K562 (cell line): ENCODE measurements at regions not wholly inside any gene's neighbourhood (a gene's known extent, or its start where the extent isn't known, plus 50 kb on each side); places are given as distances from the start of the nearest gene placed in this dataset.
A peak's percentile ranks its signal among the peaks of the same experiment; 100 is the strongest.

Source experiments
- ATAC-seq: fragments of 200-7000 bp; cut with Tn5 transposase; 3 replicates; pipeline ENCODE4 v1.9.1; 2020; ENCODE audit warnings: moderate library complexity
- BruUV-seq: library from RNA; stranded (reverse); fragments of 400-500 nt; replicated peaks from 2 replicates; lab custom pipeline; 2021; lab: Mats Ljungman, UMichigan
- CTCF ChIA-PET: fragments of 300-600 bp; formaldehyde crosslinking; extraction: SDS; loops from one replicate; lab custom pipeline; 2021; ENCODE audit warnings: low intra/inter-chr PET ratio; lab: Yijun Ruan, JAX
- POLR2A ChIA-PET: fragments of 300-600, 350-650 bp; sonication (Branson Sonifier 250); formaldehyde crosslinking; extraction: SDS; loops from one replicate; lab custom pipeline; 2021; ENCODE audit warnings: antibody characterized with exemption, inconsistent platforms; lab: Yijun Ruan, JAX
- DNase-seq, 4 experiments: peaks; one replicate each; pipeline versions ENCODE4 v3.0.0 to v3.0.0-alpha.2; 2011 to 2018; ENCODE audit warnings: low spot score in 3 of 4, mixed read lengths in 3 of 4; ENCODE audit errors: extremely low read depth in 1 of 4
- FAIRE-seq: peaks from 2 replicates; lab custom pipeline; 2011; peaks lifted over from hg19 to GRCh38; lab: Jason Lieb, UNC
- H2AFZ ChIP-seq: 2 replicates; pipeline ENCODE4 v1.6.0; 2011; ENCODE audit warnings: low read depth, low read length, control low read depth, inconsistent platforms
- H3K27ac ChIP-seq: fragments of 200-600 bp; 3 replicates; pipeline ENCODE4 v1.8.0; 2011; ENCODE audit warnings: low read depth, mild to moderate bottlenecking, control low read depth, inconsistent platforms, low read length, moderate library complexity, mixed read lengths; ENCODE audit errors: extremely low read depth
- H3K27me3 ChIP-seq, 2 experiments: fragments of 300-600 bp in 1 of 2; 2 replicates in 1 of 2; 3 replicates in 1 of 2; pipeline versions ENCODE4 v1.6.0 to v1.8.0; 2011; ENCODE audit warnings: inconsistent platforms in 2 of 2, low read length in 2 of 2, mild to moderate bottlenecking in 1 of 2, mixed read lengths in 1 of 2, moderate library complexity in 1 of 2; ENCODE audit not compliant: control insufficient read depth in 2 of 2, insufficient read depth in 2 of 2
- H3K36me3 ChIP-seq: fragments of 300-600 bp; 3 replicates; pipeline ENCODE4 v1.8.0; 2011; ENCODE audit warnings: mild to moderate bottlenecking, low read length, inconsistent platforms; ENCODE audit not compliant: control insufficient read depth, insufficient read depth
- H3K4me1 ChIP-seq, 2 experiments: fragments of 200-600 bp in 1 of 2; replicated peaks in 1 of 2; 2 replicates in 1 of 2; 3 replicates in 1 of 2; pipeline versions ENCODE4 v1.5.1 to v1.8.0; 2011; ENCODE audit warnings: inconsistent platforms in 2 of 2, low read length in 2 of 2, mild to moderate bottlenecking in 1 of 2, mixed read lengths in 1 of 2, moderate library complexity in 1 of 2; ENCODE audit not compliant: control insufficient read depth in 2 of 2, insufficient read depth in 2 of 2
- H3K4me2 ChIP-seq: 2 replicates; pipeline ENCODE4 v1.6.1; 2011; ENCODE audit warnings: low read length, control low read depth, inconsistent platforms, mixed read lengths; ENCODE audit not compliant: insufficient read depth
- H3K4me3 ChIP-seq: fragments of 200-600 bp; sonication (generic), shearing (Covaris generic); 2 replicates; pipeline ENCODE4 v1.5.1; 2016; ENCODE audit warnings: control low read depth, inconsistent platforms
- H3K79me2 ChIP-seq: fragments of 200-600 bp; 3 replicates; pipeline ENCODE4 v1.8.0; 2011; ENCODE audit warnings: low read length, inconsistent platforms; ENCODE audit not compliant: control insufficient read depth, insufficient read depth
- H3K9ac ChIP-seq, 2 experiments: 2 replicates each; pipeline versions ENCODE4 v1.6.0 to v1.6.1; 2011; ENCODE audit warnings: low read depth in 2 of 2, low read length in 2 of 2, control low read depth in 1 of 2, inconsistent platforms in 1 of 2, mild to moderate bottlenecking in 1 of 2, mixed read lengths in 1 of 2; ENCODE audit not compliant: insufficient read depth in 1 of 2
- H3K9me1 ChIP-seq: one replicate; pipeline ENCODE4 v1.6.0; 2011; ENCODE audit warnings: inconsistent platforms, mild to moderate bottlenecking, low read length, moderate library complexity; ENCODE audit not compliant: control insufficient read depth, insufficient read depth
- H3K9me3 ChIP-seq: replicated peaks from 2 replicates; pipeline ENCODE4 v1.5.1; 2011; ENCODE audit warnings: low read depth, low read length, inconsistent platforms; ENCODE audit not compliant: control insufficient read depth, insufficient read depth
- H4K20me1 ChIP-seq: replicated peaks from 2 replicates; pipeline ENCODE4 v1.6.1; 2011; ENCODE audit warnings: low read length, inconsistent platforms, mixed read lengths; ENCODE audit not compliant: control insufficient read depth, insufficient read depth
- BHLHE40 ChIP-seq: IDR thresholded peaks from 2 replicates; pipeline ENCODE4 v1.6.1; 2011; ENCODE audit warnings: low read length, improper control_type of control experiment
- EHMT2 ChIP-seq: fragments of 450-650 bp; IDR thresholded peaks from 2 replicates; pipeline ENCODE4 v1.6.1; 2018; ENCODE audit warnings: antibody characterized with exemption
- FOXM1 ChIP-seq, 2 experiments: fragments of 450-650 bp in 1 of 2; sonication (generic) in 1 of 2; formaldehyde crosslinking in 1 of 2; IDR thresholded peaks; 2 replicates each; pipeline versions ENCODE4 v1.6.1 to v1.9.0; 2017 to 2022; ENCODE audit warnings: low read depth in 2 of 2, mild to moderate bottlenecking in 2 of 2, missing genetic modification reagents in 1 of 2, moderate library complexity in 1 of 2
- IRF9 ChIP-seq: fragments of 450-650 bp; IDR thresholded peaks from 2 replicates; pipeline ENCODE4 v1.6.1; 2016; ENCODE audit warnings: missing biosample characterization, missing genetic modification characterization
- MAZ ChIP-seq, 2 experiments: fragments of 450-650 bp in 1 of 2; sonication (generic) in 1 of 2; formaldehyde crosslinking; IDR thresholded peaks in 1 of 2; conservative IDR thresholded peaks in 1 of 2; 2 replicates each; pipeline versions ENCODE4 v1.4.0 to v1.5.0; 2020; ENCODE audit warnings: mild to moderate bottlenecking in 1 of 2, missing genetic modification reagents in 1 of 2
- NFIC ChIP-seq: fragments of 450-650 bp; IDR thresholded peaks from 2 replicates; pipeline ENCODE4 v1.6.1; 2017; ENCODE audit warnings: mild to moderate bottlenecking, inconsistent platforms
- SOX6 ChIP-seq: fragments of 450-650 bp; IDR thresholded peaks from 2 replicates; pipeline ENCODE4 v1.6.1; 2014; ENCODE audit warnings: mild to moderate bottlenecking
- TBP ChIP-seq: optimal IDR thresholded peaks from 2 replicates; pipeline ENCODE3; 2011; ENCODE audit warnings: low read depth, low read length, improper control_type of control experiment
- TCF7L2 ChIP-seq: fragments of 150-350 bp; IDR thresholded peaks from 2 replicates; pipeline ENCODE4 v1.6.1; 2016; ENCODE audit warnings: low read depth, mild to moderate bottlenecking, low read length, moderate library complexity
- TRIM24 ChIP-seq, 2 experiments: fragments of 450-650 bp; IDR thresholded peaks; 2 replicates each; pipeline ENCODE4 v1.6.1; 2016
- ZNF175 ChIP-seq: fragments of 200-800 bp; sonication (Bioruptor generic); IDR thresholded peaks from 2 replicates; pipeline ENCODE4 v1.6.1; 2016; ENCODE audit warnings: low read depth, mild to moderate bottlenecking, missing genetic modification characterization, missing compliant biosample characterization
- WGBS: fragments of 100-300 bp; shearing (Covaris generic); methylation state at CpG from one replicate; pipeline ENCODE4 v1.1.6; 2016; ENCODE audit warnings: low coverage, mixed read lengths; ENCODE audit not compliant: insufficient coverage; ENCODE audit errors: missing lambda C conversion rate; 5-methylcytosine and 5-hydroxymethylcytosine counted together
- in situ Hi-C: fragments of 300-500 bp; cut with MboI; formaldehyde crosslinking; loops from 4 replicates; pipeline ENCODE4 v1.15.0; 2018; ENCODE audit warnings: inconsistent platforms, mixed read lengths
- intact Hi-C: fragments of 100-400 bp; cut with micrococcal nuclease; formaldehyde crosslinking; loops from 2 replicates; pipeline ENCODE4 v1.14.2; 2022
- TF ChIP-seq, protein P1 (sequence below), 2 experiments: fragments of 200-800 bp in 1 of 2; sonication (Bioruptor generic) in 1 of 2; sonication (generic) in 1 of 2; formaldehyde crosslinking in 1 of 2; IDR thresholded peaks in 1 of 2; conservative IDR thresholded peaks in 1 of 2; 2 replicates each; pipeline versions ENCODE4 v1.5.0 to v1.6.1; 2016 to 2020; ENCODE audit warnings: missing compliant biosample characterization in 1 of 2, missing genetic modification characterization in 1 of 2, missing genetic modification reagents in 1 of 2
- TF ChIP-seq, protein P2 (sequence below), 2 experiments: fragments of 450-650 bp; conservative IDR thresholded peaks; 2 replicates each; pipeline ENCODE4 v1.6.1; 2017; ENCODE audit warnings: mild to moderate bottlenecking in 2 of 2, moderate library complexity in 2 of 2

GRCh38 chr12:83196694-83197350 is 510.1 kb downstream of the TMTC2 start:
- H2AFZ ChIP-seq: peak overlapping the region; percentile 54; the same call in 1 of the 2 replicates
- FAIRE-seq: peak; percentile 89
- TF ChIP-seq IRF9 (tag) (no peak), EHMT2 (peak; percentile 78), TRIM24 (IDR thresholded peaks at IDR 0.05) (peak; percentile 44 to 63; a peak in 2 of 4 replicates), NFIC (0 out of 2 replicates have a peak, but pooled peaks have one; percentile 11), SOX6 (peak; percentile 63), ZNF175 (CRISPR knock-in tag) (peak; percentile 40; the same call in 1 of the 2 replicates), BHLHE40 (no peak), TBP (peak; percentile 22), MAZ (CRISPR knock-in tag; conservative IDR thresholded peaks at IDR 0.05 in 1 of 2, IDR thresholded peaks at IDR 0.05 in 1 of 2) (no peak), TCF7L2 (no peak), FOXM1 (IDR thresholded peaks at IDR 0.05; ENCODE audit: low read depth) (peak; percentile 38; the same call in 1 of the 2 replicates), FOXM1 (CRISPR knock-in tag; IDR thresholded peaks at IDR 0.05; ENCODE audit: low read depth) (no peak)
- TF ChIP-seq, protein P1, sequence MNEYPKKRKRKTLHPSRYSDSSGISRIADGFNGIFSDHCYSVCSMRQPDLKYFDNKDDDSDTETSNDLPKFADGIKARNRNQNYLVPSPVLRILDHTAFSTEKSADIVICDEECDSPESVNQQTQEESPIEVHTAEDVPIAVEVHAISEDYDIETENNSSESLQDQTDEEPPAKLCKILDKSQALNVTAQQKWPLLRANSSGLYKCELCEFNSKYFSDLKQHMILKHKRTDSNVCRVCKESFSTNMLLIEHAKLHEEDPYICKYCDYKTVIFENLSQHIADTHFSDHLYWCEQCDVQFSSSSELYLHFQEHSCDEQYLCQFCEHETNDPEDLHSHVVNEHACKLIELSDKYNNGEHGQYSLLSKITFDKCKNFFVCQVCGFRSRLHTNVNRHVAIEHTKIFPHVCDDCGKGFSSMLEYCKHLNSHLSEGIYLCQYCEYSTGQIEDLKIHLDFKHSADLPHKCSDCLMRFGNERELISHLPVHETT (CRISPR knock-in tag; conservative IDR thresholded peaks at IDR 0.05 in 1 of 2, IDR thresholded peaks at IDR 0.05 in 1 of 2): no peak
- TF ChIP-seq, protein P2, sequence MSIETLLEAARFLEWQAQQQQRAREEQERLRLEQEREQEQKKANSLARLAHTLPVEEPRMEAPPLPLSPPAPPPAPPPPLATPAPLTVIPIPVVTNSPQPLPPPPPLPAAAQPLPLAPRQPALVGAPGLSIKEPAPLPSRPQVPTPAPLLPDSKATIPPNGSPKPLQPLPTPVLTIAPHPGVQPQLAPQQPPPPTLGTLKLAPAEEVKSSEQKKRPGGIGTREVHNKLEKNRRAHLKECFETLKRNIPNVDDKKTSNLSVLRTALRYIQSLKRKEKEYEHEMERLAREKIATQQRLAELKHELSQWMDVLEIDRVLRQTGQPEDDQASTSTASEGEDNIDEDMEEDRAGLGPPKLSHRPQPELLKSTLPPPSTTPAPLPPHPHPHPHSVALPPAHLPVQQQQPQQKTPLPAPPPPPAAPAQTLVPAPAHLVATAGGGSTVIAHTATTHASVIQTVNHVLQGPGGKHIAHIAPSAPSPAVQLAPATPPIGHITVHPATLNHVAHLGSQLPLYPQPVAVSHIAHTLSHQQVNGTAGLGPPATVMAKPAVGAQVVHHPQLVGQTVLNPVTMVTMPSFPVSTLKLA (conservative IDR thresholded peaks at IDR 0.05): peak in 1 of 2 experiments; percentile 27; a peak in 1 of 4 replicates

More at GRCh38 chr12:83196694-83197350, 510.1 kb downstream of the TMTC2 start:
- Histone ChIP-seq H3K36me3 (no peaks in the 10 kb centered on the region), H3K4me1 (no peaks in the 10 kb centered on the region; a peak in 2 of 5 replicates), H3K27me3 (no peaks in the 10 kb centered on the region), H3K4me2 (peak overlapping the region; percentile 39), H3K9ac (peak overlapping the region in 1 of 2 experiments; percentile 30; a peak in 1 of 4 replicates), H3K27ac (peak overlapping the region; percentile 67), H3K9me3 (no peaks in the 10 kb centered on the region; the same call in none of the 2 replicates), H4K20me1 (no peaks in the 10 kb centered on the region), H3K4me3 (no peak overlapping the region), H3K9me1 (no peaks in the 10 kb centered on the region), H3K79me2 (no peaks in the 10 kb centered on the region)
- ATAC-seq (peak; percentile 90), DNase-seq (peak in 2 of 4 experiments; percentile 26 to 85)
- intact Hi-C loops: loop anchor here (2.0 kb wide), 1 partner anchor 24 kb away; no protein-coding TSS in a partner anchor
- 5% methylated on average over 3 of the region's 3 CpGs for WGBS
- in situ Hi-C loops: no loop called here
- ChIA-PET CTCF (no interaction called here), POLR2A (no interaction called here)
- BruUV-seq: no TSS peak
